GM19438 (cell line): ENCODE measurements at regions not wholly inside any gene's neighbourhood (a gene's known extent, or its start where the extent isn't known, plus 50 kb on each side); places are given as distances from the start of the nearest gene placed in this dataset.
"Not testable (repeated sequence)": the region's sequence is repeated elsewhere in the genome, so short reads cannot be mapped to it uniquely, and the experiment has no call there.

ENCODE experiments used
- ATAC-seq: cut with Tn5 transposase; IDR thresholded peaks from one replicate; pipeline ENCODE4 v1.9.1; 2021; ENCODE audit warnings: low read depth; ENCODE audit not compliant: unreplicated experiment

GRCh38 chr10:23723796-23724195 is 284.9 kb downstream of the OTUD1 start:
- ATAC-seq: no peak

GRCh38 chr10:23725548-23725947 is 286.7 kb downstream of the OTUD1 start:
- no peak for ATAC-seq

GRCh38 chr10:23742368-23742767 is 303.5 kb downstream of the OTUD1 start:
- ATAC-seq: peak; percentile 99

GRCh38 chr10:23742807-23743206 is 303.9 kb downstream of the OTUD1 start:
- no peak for ATAC-seq

GRCh38 chr10:23754179-23754578 is 315.3 kb downstream of the OTUD1 start:
- ATAC-seq: no peak

GRCh38 chr10:23754941-23755340 is 316.1 kb downstream of the OTUD1 start:
- ATAC-seq: no peak

- ATAC-seq: no peak
Observed at GRCh38 chr10:23755556-23755955, 316.7 kb downstream of the OTUD1 start.

- ATAC-seq: no peak
Observed at GRCh38 chr10:23768281-23768680, 329.4 kb downstream of the OTUD1 start.

- ATAC-seq: no peak
Observed at GRCh38 chr10:23777153-23777552, 338.3 kb downstream of the OTUD1 start.

- ATAC-seq: no peak
Observed at GRCh38 chr10:23779301-23779700, 340.4 kb downstream of the OTUD1 start.

GRCh38 chr10:23780331-23780730 is 341.5 kb downstream of the OTUD1 start:
- ATAC-seq: no peak

GRCh38 chr10:23786594-23786993 is 347.7 kb downstream of the OTUD1 start:
- ATAC-seq: no peak

- no peak for ATAC-seq
Observed at GRCh38 chr10:23793577-23793976, 354.7 kb downstream of the OTUD1 start.

- not testable (repeated sequence) for ATAC-seq
Observed at GRCh38 chr10:23797452-23797851, 358.6 kb downstream of the OTUD1 start.

GRCh38 chr10:23804125-23804524 is 365.2 kb downstream of the OTUD1 start:
- ATAC-seq: no peak

- ATAC-seq: no peak
Observed at GRCh38 chr10:23813687-23814086, 374.8 kb downstream of the OTUD1 start.

GRCh38 chr10:23818484-23818883 is 379.6 kb downstream of the OTUD1 start:
- ATAC-seq: no peak

GRCh38 chr10:23820792-23821191 is 381.9 kb downstream of the OTUD1 start:
- no peak for ATAC-seq

GRCh38 chr10:23824822-23825221 is 384.1 kb upstream of the KIAA1217 start:
- ATAC-seq: no peak

- ATAC-seq: no peak
Observed at GRCh38 chr10:23826421-23826820, 382.5 kb upstream of the KIAA1217 start.

- ATAC-seq: no peak
Observed at GRCh38 chr10:23829556-23829955, 379.4 kb upstream of the KIAA1217 start.

- no peak for ATAC-seq
Observed at GRCh38 chr10:23834091-23834490, 374.8 kb upstream of the KIAA1217 start.

- no peak for ATAC-seq
Observed at GRCh38 chr10:23850631-23851030, 358.3 kb upstream of the KIAA1217 start.
